ENCODE measurements at regions not wholly inside any gene's neighbourhood (a gene's known extent, or its start where the extent isn't known, plus 50 kb on each side); places are given as distances from the start of the nearest gene placed in this dataset.
"Not testable (repeated sequence)": the region's sequence is repeated elsewhere in the genome, so short reads cannot be mapped to it uniquely, and the experiment has no call there.

- no peak for DNase-seq
- no peaks in the 10 kb centered on the region for H3K4me1 ChIP-seq
- H3K36me3 ChIP-seq: no peaks in the 10 kb centered on the region
- H3K4me3 ChIP-seq: no peak overlapping the region
- H3K27ac ChIP-seq: no peak overlapping the region
- H3K9me3 ChIP-seq: no peaks in the 10 kb centered on the region
- no peaks in the 10 kb centered on the region for H3K27me3 ChIP-seq
- TF ChIP-seq CTCF (IDR thresholded peaks at IDR 0.05) (no peak), POLR2A (IDR thresholded peaks at IDR 0.05) (no peak)
Measured at GRCh38 chr4:158038718-158039117, 134.1 kb downstream of the GASK1B start.

- H3K27ac ChIP-seq: no peak overlapping the region
- H3K36me3 ChIP-seq: no peaks in the 10 kb centered on the region
- H3K27me3 ChIP-seq: no peaks in the 10 kb centered on the region
- no peak overlapping the region for H3K4me3 ChIP-seq
- DNase-seq: no peak
- no peaks in the 10 kb centered on the region for H3K4me1 ChIP-seq
- TF ChIP-seq POLR2A (IDR thresholded peaks at IDR 0.05) (no peak), CTCF (IDR thresholded peaks at IDR 0.05) (no peak)
- no peaks in the 10 kb centered on the region for H3K9me3 ChIP-seq
Measured at GRCh38 chr4:158036998-158037397, 135.8 kb downstream of the GASK1B start.

- no peak overlapping the region for H3K27ac ChIP-seq
- H3K4me3 ChIP-seq: no peak overlapping the region
- no peaks in the 10 kb centered on the region for H3K36me3 ChIP-seq
- H3K4me1 ChIP-seq: no peaks in the 10 kb centered on the region
- H3K27me3 ChIP-seq: no peaks in the 10 kb centered on the region
- DNase-seq: no peak
- H3K9me3 ChIP-seq: no peaks in the 10 kb centered on the region
- TF ChIP-seq POLR2A (IDR thresholded peaks at IDR 0.05): no peak
- no peak for TF ChIP-seq CTCF (IDR thresholded peaks at IDR 0.05)
Measured at GRCh38 chr4:158035662-158036195, 137.1 kb downstream of the GASK1B start.

- Histone ChIP-seq H3K36me3 (no peaks in the 10 kb centered on the region), H3K9me3 (no peaks in the 10 kb centered on the region), H3K4me3 (no peak overlapping the region), H3K27ac (peak overlapping the region in 1 of 4 donors; percentile 8), H3K4me1 (no peaks in the 10 kb centered on the region), H3K27me3 (no peaks in the 10 kb centered on the region)
- TF ChIP-seq POLR2A (IDR thresholded peaks at IDR 0.05) (no peak), CTCF (IDR thresholded peaks at IDR 0.05) (no peak)
- no peak for DNase-seq
Measured at GRCh38 chr4:158033416-158034120, 139.3 kb downstream of the GASK1B start.

- DNase-seq: no peak
- Histone ChIP-seq H3K9me3 (peaks cover 0 to 2% (median 0%) of the 10 kb centered on the region in 4 donors), H3K4me1 (no peaks in the 10 kb centered on the region), H3K4me3 (no peak overlapping the region), H3K36me3 (no peaks in the 10 kb centered on the region), H3K27me3 (no peaks in the 10 kb centered on the region), H3K27ac (peak overlapping the region in 1 of 4 donors; percentile 8)
- no peak for TF ChIP-seq CTCF (IDR thresholded peaks at IDR 0.05)
- TF ChIP-seq POLR2A (IDR thresholded peaks at IDR 0.05): no peak
Measured at GRCh38 chr4:158032733-158033415, 140.0 kb downstream of the GASK1B start.

- not testable (repeated sequence) for H3K27ac ChIP-seq, H3K9me3 ChIP-seq, H3K4me3 ChIP-seq, DNase-seq, H3K4me1 ChIP-seq, H3K36me3 ChIP-seq, H3K27me3 ChIP-seq
Measured at GRCh38 chr4:158028381-158028780, 144.4 kb downstream of the GASK1B start.
